ENCODE measurements at regions not wholly inside any gene's neighbourhood (a gene's known extent, or its start where the extent isn't known, plus 50 kb on each side); places are given as distances from the start of the nearest gene placed in this dataset.

- TF ChIP-seq CEBPB (IDR thresholded peaks at IDR 0.05) (no peak), TCF12 (IDR thresholded peaks at IDR 0.05; ENCODE audit: low read depth) (no peak), RAD21 (IDR thresholded peaks at IDR 0.05; ENCODE audit: low read depth) (peak; percentile 99)
Observed at GRCh38 chr6:30828027-30828962, 56.0 kb upstream of the DDR1 start.

- no peak for TF ChIP-seq EGR1 (IDR thresholded peaks at IDR 0.05)
- TF ChIP-seq TEAD4 (IDR thresholded peaks at IDR 0.05), result no peak
- no peak for TF ChIP-seq RAD21 (IDR thresholded peaks at IDR 0.05; ENCODE audit: low read depth)
- TF ChIP-seq FOXM1 (IDR thresholded peaks at IDR 0.05; ENCODE audit: borderline replicate concordance, low read depth), result no peak
- TF ChIP-seq, protein P1, sequence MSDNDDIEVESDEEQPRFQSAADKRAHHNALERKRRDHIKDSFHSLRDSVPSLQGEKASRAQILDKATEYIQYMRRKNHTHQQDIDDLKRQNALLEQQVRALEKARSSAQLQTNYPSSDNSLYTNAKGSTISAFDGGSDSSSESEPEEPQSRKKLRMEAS (IDR thresholded peaks at IDR 0.05), result no peak
- no peak for TF ChIP-seq CREB1 (IDR thresholded peaks at IDR 0.05; ENCODE audit: low read depth)
- TF ChIP-seq TAF1 (IDR thresholded peaks at IDR 0.05; ENCODE audit: low read depth), result no peak
- no peak for TF ChIP-seq ZBTB7A (IDR thresholded peaks at IDR 0.05; ENCODE audit: low read depth)
- TF ChIP-seq EP300 (IDR thresholded peaks at IDR 0.05; ENCODE audit: borderline replicate concordance), result no peak
- no peak for TF ChIP-seq REST (IDR thresholded peaks at IDR 0.05; ENCODE audit: low read depth)
Observed at GRCh38 chr6:30826961-30827342, 57.4 kb upstream of the DDR1 start.

DNA sequence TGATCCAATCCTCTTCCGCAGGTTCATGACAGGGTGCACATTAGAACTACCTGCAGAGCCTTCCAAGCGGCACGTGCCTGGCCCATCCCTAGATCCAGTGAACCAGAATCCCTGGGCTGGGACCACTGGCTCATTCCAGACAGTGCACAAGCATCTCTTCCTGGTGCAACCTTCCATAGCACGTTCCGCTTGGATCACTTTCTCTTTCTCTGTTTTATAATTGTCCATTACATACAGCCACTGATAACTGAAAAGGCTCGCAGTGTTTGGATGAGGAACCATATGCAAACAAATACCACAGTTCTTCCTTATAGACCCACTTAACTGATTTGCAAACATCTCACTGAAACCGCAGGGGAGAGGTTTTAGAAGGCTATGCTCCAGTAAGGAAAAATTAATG lies 59.6 kb upstream of the DDR1 start:
- TF ChIP-seq TEAD4 (IDR thresholded peaks at IDR 0.05), result no peak
- no peak for TF ChIP-seq YY1 (IDR thresholded peaks at IDR 0.05; ENCODE audit: low read depth)
- TF ChIP-seq, protein P1 (IDR thresholded peaks at IDR 0.05), result no peak
- no peak for TF ChIP-seq FOXM1 (IDR thresholded peaks at IDR 0.05; ENCODE audit: borderline replicate concordance, low read depth)
- no peak for TF ChIP-seq EGR1 (IDR thresholded peaks at IDR 0.05)
- TF ChIP-seq ZBTB7A (IDR thresholded peaks at IDR 0.05; ENCODE audit: low read depth), result no peak
- no peak for TF ChIP-seq TCF12 (IDR thresholded peaks at IDR 0.05; ENCODE audit: low read depth)
- TF ChIP-seq EP300 (IDR thresholded peaks at IDR 0.05; ENCODE audit: borderline replicate concordance), result no peak
- TF ChIP-seq CREB1 (IDR thresholded peaks at IDR 0.05; ENCODE audit: low read depth), result no peak
- no peak for TF ChIP-seq CEBPB (IDR thresholded peaks at IDR 0.05)

GRCh38 chr6:30823534-30823865 lies 60.8 kb upstream of the DDR1 start:
- TF ChIP-seq NFIC (IDR thresholded peaks at IDR 0.05) (no peak), ZBTB7A (IDR thresholded peaks at IDR 0.05; ENCODE audit: low read depth) (no peak), TAF1 (IDR thresholded peaks at IDR 0.05; ENCODE audit: low read depth) (no peak), EP300 (IDR thresholded peaks at IDR 0.05; ENCODE audit: borderline replicate concordance) (no peak), REST (IDR thresholded peaks at IDR 0.05; ENCODE audit: low read depth) (no peak), CREB1 (IDR thresholded peaks at IDR 0.05; ENCODE audit: low read depth) (no peak), USF1 (IDR thresholded peaks at IDR 0.05) (no peak), TEAD4 (IDR thresholded peaks at IDR 0.05) (no peak), TCF12 (IDR thresholded peaks at IDR 0.05; ENCODE audit: low read depth) (no peak)
- TF ChIP-seq, protein P1 (IDR thresholded peaks at IDR 0.05), result no peak

DNA sequence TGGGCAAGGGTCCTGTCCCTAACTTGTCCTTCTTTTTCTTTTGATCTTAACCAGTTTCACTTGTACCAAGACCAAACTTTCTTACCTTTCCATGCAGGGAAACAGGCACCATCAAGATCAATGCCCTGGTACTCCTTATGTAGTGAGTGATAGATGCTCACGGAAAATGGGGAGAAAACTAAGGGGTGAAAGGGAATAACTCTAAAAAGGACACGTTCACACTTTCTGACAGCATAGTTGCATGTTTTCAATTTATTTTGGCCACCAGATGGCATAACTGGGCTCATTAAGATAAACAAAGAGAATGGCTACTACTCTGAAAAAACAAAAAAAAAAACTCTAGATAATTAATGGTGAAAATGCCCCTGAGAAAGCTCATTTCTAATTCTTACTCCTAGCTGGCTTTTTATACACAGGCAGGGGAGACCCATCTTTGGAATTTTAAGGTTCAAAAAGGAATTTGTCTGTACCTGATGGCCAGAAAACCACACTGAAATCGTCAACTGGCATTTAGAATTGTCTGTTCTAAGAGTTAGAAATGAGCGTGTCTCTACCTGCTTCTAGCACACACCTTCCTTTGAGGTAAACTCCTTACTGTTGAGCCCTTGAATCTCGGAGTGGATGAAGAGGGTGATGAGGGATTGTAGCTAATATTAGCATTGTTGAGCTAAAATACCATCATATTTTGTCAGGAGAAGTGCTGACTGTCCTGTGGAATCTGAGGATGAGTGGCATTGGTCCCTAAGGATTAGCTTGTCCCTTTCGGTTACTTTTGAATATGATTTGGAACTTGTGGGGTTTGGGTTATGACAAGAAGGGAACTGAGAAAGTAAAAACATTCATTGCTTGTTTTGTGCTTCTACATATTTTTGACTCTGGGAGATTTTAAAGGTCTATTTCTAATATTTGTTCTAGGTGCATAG lies 62.2 kb upstream of the DDR1 start:
- peak; percentile 47; the same call in 1 of the 2 replicates for TF ChIP-seq RAD21 (IDR thresholded peaks at IDR 0.05; ENCODE audit: low read depth)
- TF ChIP-seq, protein P1 (IDR thresholded peaks at IDR 0.05), result no peak
- TF ChIP-seq TEAD4 (IDR thresholded peaks at IDR 0.05), result no peak

Data from Ishikawa (cell line).